Neural cell (in vitro differentiated cells): ENCODE measurements at regions not wholly inside any gene's neighbourhood (a gene's known extent, or its start where the extent isn't known, plus 50 kb on each side); places are given as distances from the start of the nearest gene placed in this dataset.

Source experiments
- H2AFZ ChIP-seq: fragments of 200-600, 300-800 bp; sonication (generic), shearing (Covaris generic); 2 replicates; pipeline ENCODE4 v1.6.0; 2014; ENCODE audit warnings: low read depth, mild to moderate bottlenecking, antibody characterized with exemption, low read length, moderate library complexity
- H3F3A ChIP-seq: fragments of 200-600 bp; shearing (Covaris generic); 2 replicates; pipeline ENCODE4 v1.6.1; 2016; ENCODE audit warnings: mild to moderate bottlenecking, moderate library complexity, mixed read lengths, antibody characterized with exemption, low read length; ENCODE audit not compliant: insufficient read depth, poor library complexity, severe bottlenecking
- H3K27ac ChIP-seq: fragments of 200-600, 300-800 bp; sonication (generic), shearing (Covaris generic); 2 replicates; pipeline ENCODE4 v1.5.1; 2014; ENCODE audit warnings: mild to moderate bottlenecking, low read length, moderate library complexity
- H3K27me3 ChIP-seq: fragments of 300-800, 200-600 bp; sonication (generic), shearing (Covaris generic); 2 replicates; pipeline ENCODE4 v1.6.0; 2014; ENCODE audit warnings: mild to moderate bottlenecking, low read depth, low read length, moderate library complexity; ENCODE audit not compliant: insufficient read depth
- H3K36me3 ChIP-seq: fragments of 300-800, 200-600 bp; sonication (generic), shearing (Covaris generic); 2 replicates; pipeline ENCODE4 v1.5.1; 2014; ENCODE audit warnings: mild to moderate bottlenecking, antibody characterized with exemption, low read length, moderate library complexity; ENCODE audit not compliant: insufficient read depth
- H3K4me2 ChIP-seq: fragments of 300-800, 200-600 bp; sonication (generic), shearing (Covaris generic); 2 replicates; pipeline ENCODE4 v1.6.0; 2014; ENCODE audit warnings: mild to moderate bottlenecking, low read length
- H3K4me3 ChIP-seq: fragments of 300-800, 200-600 bp; sonication (generic), shearing (Covaris generic); 2 replicates; pipeline ENCODE4 v1.5.1; 2014; ENCODE audit warnings: mild to moderate bottlenecking, low read length, moderate library complexity
- H3K79me2 ChIP-seq: fragments of 200-600 bp; shearing (Covaris generic); replicated peaks from 2 replicates; pipeline ENCODE4 v1.6.0; 2014; ENCODE audit warnings: mild to moderate bottlenecking, low read length, moderate library complexity; ENCODE audit not compliant: insufficient read depth
- H3K9ac ChIP-seq: fragments of 300-800, 200-600 bp; sonication (generic), shearing (Covaris generic); 2 replicates; pipeline ENCODE4 v1.6.1; 2016; ENCODE audit warnings: mild to moderate bottlenecking, low read length, mixed read lengths
- H3K9me2 ChIP-seq: fragments of 200-600 bp; shearing (Covaris generic); 2 replicates; pipeline ENCODE4 v1.6.1; 2016; ENCODE audit warnings: mild to moderate bottlenecking, low read length, mixed read lengths; ENCODE audit not compliant: insufficient read depth
- H3K9me3 ChIP-seq: fragments of 200-600, 300-800 bp; sonication (generic), shearing (Covaris generic); 2 replicates; pipeline ENCODE4 v1.6.1; 2016; ENCODE audit warnings: mild to moderate bottlenecking, mixed run types, low read length, moderate library complexity, mixed read lengths
- H4K20me1 ChIP-seq: fragments of 200-600 bp; shearing (Covaris generic); 2 replicates; pipeline ENCODE4 v1.6.1; 2016; ENCODE audit warnings: mild to moderate bottlenecking, mixed run types; ENCODE audit not compliant: insufficient read depth
- EP300 ChIP-seq: fragments of 450-650 bp; conservative IDR thresholded peaks from 2 replicates; pipeline ENCODE4 v1.6.1; 2014; ENCODE audit warnings: antibody characterized with exemption, mild to moderate bottlenecking, moderate library complexity; ENCODE audit not compliant: poor library complexity, severe bottlenecking
- EZH2 ChIP-seq: fragments of 200-600, 300-800 bp; shearing (Covaris generic), sonication (generic); IDR thresholded peaks from 2 replicates; pipeline ENCODE4 v1.6.1; 2014; ENCODE audit warnings: antibody characterized with exemption, low read length, borderline replicate concordance, mild to moderate bottlenecking; ENCODE audit not compliant: insufficient read depth, poor library complexity, severe bottlenecking
- MXI1 ChIP-seq: fragments of 450-650 bp; conservative IDR thresholded peaks from 2 replicates; pipeline ENCODE4 v1.6.1; 2014; ENCODE audit warnings: antibody characterized with exemption, mild to moderate bottlenecking; ENCODE audit not compliant: poor library complexity, severe bottlenecking
- POLR2AphosphoS5 ChIP-seq: IDR thresholded peaks from 2 replicates; pipeline ENCODE4 v1.6.1; 2012
- RAD21 ChIP-seq: fragments of 450-650 bp; conservative IDR thresholded peaks from 2 replicates; pipeline ENCODE4 v1.6.1; 2014; ENCODE audit warnings: antibody characterized with exemption, mild to moderate bottlenecking, moderate library complexity
- SMC3 ChIP-seq: fragments of 450-650 bp; conservative IDR thresholded peaks from 2 replicates; pipeline ENCODE4 v1.6.1; 2014; ENCODE audit warnings: antibody characterized with exemption, mild to moderate bottlenecking, moderate library complexity; ENCODE audit not compliant: poor library complexity
- TAF1 ChIP-seq: IDR thresholded peaks from 2 replicates; pipeline ENCODE4 v1.6.1; 2012; ENCODE audit warnings: low read depth
- TF ChIP-seq, protein P1 (sequence below): IDR thresholded peaks from 2 replicates; pipeline ENCODE4 v1.6.1; 2012; ENCODE audit warnings: borderline replicate concordance
- TF ChIP-seq, protein P2 (sequence below): fragments of 450-650 bp; IDR thresholded peaks from 2 replicates; pipeline ENCODE4 v1.5.1; 2014; ENCODE audit warnings: antibody characterized with exemption, mild to moderate bottlenecking, moderate library complexity; ENCODE audit not compliant: poor library complexity, severe bottlenecking

DNA sequence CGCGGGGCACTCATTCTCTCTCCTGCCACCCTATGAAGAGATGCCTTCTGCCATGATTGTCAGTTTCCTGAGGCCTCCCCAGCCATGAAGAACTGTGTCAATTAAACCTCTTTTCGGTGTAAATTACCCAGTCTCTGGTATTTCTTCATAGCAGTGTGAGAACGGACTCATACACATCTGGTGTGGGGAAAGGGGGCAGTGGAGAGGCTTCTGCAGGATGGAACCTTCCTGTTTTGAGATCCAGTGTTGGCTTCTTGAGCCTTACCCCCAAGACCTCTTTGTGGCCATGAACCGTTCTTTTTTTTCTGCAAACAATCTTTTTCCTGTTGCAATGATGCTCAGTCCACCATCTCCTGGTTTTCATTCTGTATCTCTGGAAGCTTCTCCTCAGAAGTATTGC lies 248.4 kb downstream of the PRDM2 start:
- H3K79me2 ChIP-seq, result no peaks in the 10 kb centered on the region
- no peaks in the 10 kb centered on the region for H3K9me2 ChIP-seq
- H2AFZ ChIP-seq, result no peak overlapping the region
- no peak overlapping the region for H3K9ac ChIP-seq
- H3K9me3 ChIP-seq, result peaks cover 4% of the 10 kb centered on the region
- H3K27ac ChIP-seq, result no peak overlapping the region
- no peaks in the 10 kb centered on the region for H3F3A ChIP-seq
- H3K36me3 ChIP-seq, result no peaks in the 10 kb centered on the region
- H3K4me2 ChIP-seq, result no peak overlapping the region
- TF ChIP-seq EP300 (no peak), MXI1 (no peak), RAD21 (no peak), EZH2 (no peak), SMC3 (no peak), POLR2AphosphoS5 (no peak), TAF1 (no peak)
- TF ChIP-seq, protein P1, sequence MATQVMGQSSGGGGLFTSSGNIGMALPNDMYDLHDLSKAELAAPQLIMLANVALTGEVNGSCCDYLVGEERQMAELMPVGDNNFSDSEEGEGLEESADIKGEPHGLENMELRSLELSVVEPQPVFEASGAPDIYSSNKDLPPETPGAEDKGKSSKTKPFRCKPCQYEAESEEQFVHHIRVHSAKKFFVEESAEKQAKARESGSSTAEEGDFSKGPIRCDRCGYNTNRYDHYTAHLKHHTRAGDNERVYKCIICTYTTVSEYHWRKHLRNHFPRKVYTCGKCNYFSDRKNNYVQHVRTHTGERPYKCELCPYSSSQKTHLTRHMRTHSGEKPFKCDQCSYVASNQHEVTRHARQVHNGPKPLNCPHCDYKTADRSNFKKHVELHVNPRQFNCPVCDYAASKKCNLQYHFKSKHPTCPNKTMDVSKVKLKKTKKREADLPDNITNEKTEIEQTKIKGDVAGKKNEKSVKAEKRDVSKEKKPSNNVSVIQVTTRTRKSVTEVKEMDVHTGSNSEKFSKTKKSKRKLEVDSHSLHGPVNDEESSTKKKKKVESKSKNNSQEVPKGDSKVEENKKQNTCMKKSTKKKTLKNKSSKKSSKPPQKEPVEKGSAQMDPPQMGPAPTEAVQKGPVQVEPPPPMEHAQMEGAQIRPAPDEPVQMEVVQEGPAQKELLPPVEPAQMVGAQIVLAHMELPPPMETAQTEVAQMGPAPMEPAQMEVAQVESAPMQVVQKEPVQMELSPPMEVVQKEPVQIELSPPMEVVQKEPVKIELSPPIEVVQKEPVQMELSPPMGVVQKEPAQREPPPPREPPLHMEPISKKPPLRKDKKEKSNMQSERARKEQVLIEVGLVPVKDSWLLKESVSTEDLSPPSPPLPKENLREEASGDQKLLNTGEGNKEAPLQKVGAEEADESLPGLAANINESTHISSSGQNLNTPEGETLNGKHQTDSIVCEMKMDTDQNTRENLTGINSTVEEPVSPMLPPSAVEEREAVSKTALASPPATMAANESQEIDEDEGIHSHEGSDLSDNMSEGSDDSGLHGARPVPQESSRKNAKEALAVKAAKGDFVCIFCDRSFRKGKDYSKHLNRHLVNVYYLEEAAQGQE, result no peak
- TF ChIP-seq, protein P2, sequence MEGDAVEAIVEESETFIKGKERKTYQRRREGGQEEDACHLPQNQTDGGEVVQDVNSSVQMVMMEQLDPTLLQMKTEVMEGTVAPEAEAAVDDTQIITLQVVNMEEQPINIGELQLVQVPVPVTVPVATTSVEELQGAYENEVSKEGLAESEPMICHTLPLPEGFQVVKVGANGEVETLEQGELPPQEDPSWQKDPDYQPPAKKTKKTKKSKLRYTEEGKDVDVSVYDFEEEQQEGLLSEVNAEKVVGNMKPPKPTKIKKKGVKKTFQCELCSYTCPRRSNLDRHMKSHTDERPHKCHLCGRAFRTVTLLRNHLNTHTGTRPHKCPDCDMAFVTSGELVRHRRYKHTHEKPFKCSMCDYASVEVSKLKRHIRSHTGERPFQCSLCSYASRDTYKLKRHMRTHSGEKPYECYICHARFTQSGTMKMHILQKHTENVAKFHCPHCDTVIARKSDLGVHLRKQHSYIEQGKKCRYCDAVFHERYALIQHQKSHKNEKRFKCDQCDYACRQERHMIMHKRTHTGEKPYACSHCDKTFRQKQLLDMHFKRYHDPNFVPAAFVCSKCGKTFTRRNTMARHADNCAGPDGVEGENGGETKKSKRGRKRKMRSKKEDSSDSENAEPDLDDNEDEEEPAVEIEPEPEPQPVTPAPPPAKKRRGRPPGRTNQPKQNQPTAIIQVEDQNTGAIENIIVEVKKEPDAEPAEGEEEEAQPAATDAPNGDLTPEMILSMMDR, result no peak
- no peak overlapping the region for H3K4me3 ChIP-seq
- H3K27me3 ChIP-seq, result no peaks in the 10 kb centered on the region
- no peaks in the 10 kb centered on the region for H4K20me1 ChIP-seq

DNA sequence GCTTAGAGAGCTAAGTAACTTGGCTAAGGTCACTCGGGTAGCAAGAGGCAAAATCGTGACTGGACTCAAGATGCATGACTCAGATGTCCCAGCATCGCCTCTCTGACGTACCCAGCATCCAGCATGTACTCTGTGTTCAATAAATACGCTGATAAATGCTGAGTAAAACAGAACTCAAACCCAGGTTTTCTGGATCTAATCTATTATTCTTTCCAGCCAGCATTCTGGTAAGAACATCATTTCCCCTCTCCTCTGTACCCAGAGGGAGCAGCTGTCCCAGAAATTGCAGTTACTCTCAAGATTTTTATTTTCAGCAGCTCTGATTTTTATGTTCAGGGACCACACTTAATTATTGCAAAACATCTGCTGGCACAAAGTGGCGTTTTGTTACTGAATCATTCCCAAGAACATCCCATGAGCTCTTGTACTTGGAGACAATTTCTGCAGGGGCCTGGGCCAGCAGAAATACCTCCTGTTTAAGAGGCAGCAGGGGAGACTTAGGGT lies 249.0 kb downstream of the PRDM2 start:
- TF ChIP-seq, protein P2, result no peak
- TF ChIP-seq RAD21, result no peak
- TF ChIP-seq SMC3, result no peak
- no peak for TF ChIP-seq TAF1
- TF ChIP-seq POLR2AphosphoS5, result no peak
- TF ChIP-seq, protein P1, result no peak
- TF ChIP-seq EP300, result no peak
- TF ChIP-seq MXI1, result no peak
- no peak for TF ChIP-seq EZH2
- no peak overlapping the region for H3K4me2 ChIP-seq
- H3K9me2 ChIP-seq, result no peaks in the 10 kb centered on the region
- H3K79me2 ChIP-seq, result no peaks in the 10 kb centered on the region
- H4K20me1 ChIP-seq, result no peaks in the 10 kb centered on the region
- H3K27me3 ChIP-seq, result no peaks in the 10 kb centered on the region
- no peaks in the 10 kb centered on the region for H3F3A ChIP-seq
- H3K9me3 ChIP-seq, result peaks cover 2% of the 10 kb centered on the region
- no peak overlapping the region for H2AFZ ChIP-seq
- no peaks in the 10 kb centered on the region for H3K36me3 ChIP-seq
- H3K4me3 ChIP-seq, result no peak overlapping the region
- H3K27ac ChIP-seq, result no peak overlapping the region
- no peak overlapping the region for H3K9ac ChIP-seq
